ENCODE measurements at regions not wholly inside any gene's neighbourhood (a gene's known extent, or its start where the extent isn't known, plus 50 kb on each side); places are given as distances from the start of the nearest gene placed in this dataset.

DNA sequence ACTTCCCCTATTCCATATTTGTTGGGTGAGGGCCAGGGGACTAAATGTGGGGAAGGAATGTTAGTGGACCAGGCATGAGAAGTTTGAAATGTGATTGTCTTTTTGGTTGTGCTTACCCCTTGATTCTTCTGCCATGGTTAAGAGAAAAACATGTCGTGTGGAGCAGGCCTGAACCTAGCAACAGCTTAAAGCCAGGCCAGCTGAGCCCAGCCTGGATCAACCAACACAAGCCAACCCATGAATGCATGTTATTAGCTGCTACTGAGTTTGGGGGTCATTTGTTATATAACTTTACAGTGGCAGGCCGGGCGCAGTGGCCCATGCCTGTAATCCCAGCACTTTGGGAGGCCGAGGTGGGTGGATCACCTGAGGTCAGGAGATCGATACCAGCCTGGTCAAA is 52.4 kb upstream of the TRIO start:
- DNase-seq (ENCODE audit: low read depth in 2 of 2): no peak

DNA sequence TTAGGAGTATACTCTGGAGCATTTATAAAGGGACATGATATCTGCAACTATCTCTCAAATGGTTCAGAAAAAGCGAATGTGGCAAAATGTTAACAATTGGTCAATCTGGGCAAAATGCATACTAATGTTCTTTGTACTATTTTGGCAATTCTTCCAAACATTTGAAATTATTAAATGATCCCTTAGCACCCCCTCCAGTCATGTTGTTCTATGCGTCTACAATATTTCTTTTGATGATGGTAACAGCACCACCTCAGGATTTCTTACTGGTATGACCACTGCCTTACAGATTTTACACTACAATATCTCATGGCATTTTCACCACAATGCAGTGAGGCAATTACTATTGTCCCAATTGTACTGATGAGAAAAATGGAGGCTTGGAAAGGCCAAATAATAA is 52.9 kb upstream of the TRIO start:
- DNase-seq (ENCODE audit: low read depth in 2 of 2): no peak

- DNase-seq (ENCODE audit: low read depth in 2 of 2): no peak
Measured at GRCh38 chr5:14089198-14089597, 53.9 kb upstream of the TRIO start.

DNA sequence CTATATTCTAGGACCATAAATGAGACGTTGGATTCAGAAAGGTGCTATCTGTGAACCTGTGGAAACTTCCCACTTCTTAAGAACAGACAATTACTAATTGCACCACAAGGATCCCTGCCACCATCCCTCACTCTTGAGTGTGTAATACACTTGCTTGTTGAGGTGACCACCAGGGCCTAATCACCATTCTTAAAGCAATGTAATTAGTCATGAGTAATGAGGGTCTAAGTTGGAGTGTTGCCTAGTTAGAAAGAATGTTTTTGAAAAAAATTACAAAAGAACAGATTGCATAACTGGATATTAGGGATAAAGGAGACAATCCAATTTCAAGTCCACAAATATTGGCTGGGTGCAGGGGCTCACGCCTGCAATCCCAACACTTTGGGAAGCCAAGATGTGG is 56.9 kb upstream of the TRIO start:
- no peak for DNase-seq (ENCODE audit: low read depth in 2 of 2)

GRCh38 chr5:14082973-14083372 is 60.2 kb upstream of the TRIO start:
- DNase-seq (ENCODE audit: low read depth in 2 of 2): no peak

GRCh38 chr5:14082523-14082922 is 60.6 kb upstream of the TRIO start:
- no peak for DNase-seq (ENCODE audit: low read depth in 2 of 2)

- DNase-seq (ENCODE audit: low read depth in 2 of 2): no peak
Measured at GRCh38 chr5:14081791-14082190, 61.4 kb upstream of the TRIO start.

DNA sequence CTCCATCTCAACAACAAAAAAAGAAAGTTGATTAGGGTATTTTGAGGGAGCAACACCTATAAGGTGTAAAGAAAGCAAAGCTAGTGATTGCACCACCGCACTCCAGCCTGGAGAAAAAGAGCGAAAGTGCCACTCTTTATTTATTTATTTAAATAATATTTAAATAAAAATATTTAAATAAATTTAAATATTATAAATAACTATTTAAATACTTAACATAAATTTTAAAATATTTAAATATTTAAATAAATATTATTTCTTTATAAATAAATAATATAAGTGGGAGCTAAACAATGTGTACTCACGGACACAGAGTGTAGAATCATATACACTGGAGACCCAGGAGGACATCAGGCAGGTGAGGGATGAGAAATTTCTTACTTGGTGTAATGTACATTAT is 64.4 kb upstream of the TRIO start:
- no peak for DNase-seq (ENCODE audit: low read depth in 2 of 2)

DNA sequence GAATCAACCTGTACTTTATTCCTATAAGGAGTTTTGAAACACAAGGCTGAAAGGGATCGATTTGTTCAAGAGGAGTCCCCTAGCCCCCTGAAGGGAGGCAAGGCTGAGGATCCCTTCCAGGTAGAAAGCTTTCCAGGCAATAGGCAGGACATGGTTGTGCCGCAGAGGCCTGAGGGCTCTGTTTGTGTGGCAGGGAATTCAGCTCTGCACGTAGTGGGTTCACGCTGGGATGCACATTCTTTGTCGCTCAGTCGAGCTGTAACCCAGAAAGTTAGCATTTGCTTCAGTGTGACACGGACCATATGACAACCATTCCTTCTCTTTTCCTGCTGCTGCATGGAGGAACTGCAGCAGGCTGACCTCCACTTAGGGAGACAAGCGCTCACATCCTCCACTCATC is 65.6 kb upstream of the TRIO start:
- DNase-seq (ENCODE audit: low read depth in 2 of 2): no peak

DNA sequence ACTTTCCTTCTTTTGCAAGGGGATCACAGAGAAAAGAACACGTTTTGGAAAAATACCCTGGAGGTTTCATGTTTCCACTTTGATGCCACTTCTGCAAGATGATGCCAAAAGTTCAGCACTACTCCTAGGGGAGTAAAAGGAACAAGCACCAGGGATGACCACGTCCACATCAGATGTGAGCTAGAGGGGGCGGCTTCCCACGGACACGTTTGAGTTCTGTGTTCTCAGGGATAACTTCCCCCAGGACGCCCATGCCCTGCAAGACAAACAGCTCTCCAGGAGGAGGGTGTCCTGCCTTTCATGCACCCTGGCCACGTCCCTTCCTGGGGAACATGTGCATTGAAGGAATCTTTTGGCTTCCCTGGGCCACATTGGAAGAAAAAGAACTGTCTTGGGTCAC is 66.6 kb upstream of the TRIO start:
- no peak for DNase-seq (ENCODE audit: low read depth in 2 of 2)

DNA sequence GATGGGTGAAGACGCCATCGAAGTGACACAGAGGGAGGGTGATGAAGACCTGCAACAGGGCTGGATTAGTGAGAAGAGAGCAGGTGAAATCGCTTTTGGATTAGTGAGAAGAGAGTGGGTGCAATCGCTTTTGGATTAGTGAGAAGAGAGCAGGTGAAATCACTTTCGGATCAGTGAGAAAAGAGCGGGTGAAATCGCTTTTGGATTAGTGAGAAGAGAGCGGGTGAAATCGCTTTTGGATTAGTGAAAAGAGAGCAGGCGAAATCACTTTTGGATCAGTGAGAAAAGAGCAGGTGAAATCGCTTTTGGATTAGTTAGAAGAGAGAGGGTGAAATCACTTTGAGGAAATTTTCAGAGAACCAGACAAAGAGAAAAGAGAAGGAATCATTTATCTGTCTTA is 67.2 kb upstream of the TRIO start:
- DNase-seq (ENCODE audit: low read depth in 2 of 2): no peak

DNA sequence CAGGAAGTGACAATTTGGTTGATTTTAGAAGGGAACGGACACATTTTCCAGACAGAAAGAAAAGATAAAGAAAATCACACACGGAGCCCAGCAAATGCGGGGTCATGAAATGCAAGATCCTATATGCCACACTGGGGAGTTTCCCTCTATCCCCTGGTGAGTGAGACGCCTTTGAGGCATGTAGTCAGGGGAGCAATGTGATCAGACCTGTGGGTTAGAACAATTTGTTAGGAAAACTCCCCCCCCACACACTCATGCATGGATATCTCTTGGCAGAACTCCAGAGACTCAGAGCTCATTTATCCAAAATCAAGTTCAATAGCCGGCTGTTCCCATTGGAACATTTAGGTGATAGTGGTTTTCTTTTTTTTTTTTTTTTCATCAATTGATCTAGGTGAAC is 71.7 kb upstream of the TRIO start:
- DNase-seq (ENCODE audit: low read depth in 2 of 2): no peak

DNA sequence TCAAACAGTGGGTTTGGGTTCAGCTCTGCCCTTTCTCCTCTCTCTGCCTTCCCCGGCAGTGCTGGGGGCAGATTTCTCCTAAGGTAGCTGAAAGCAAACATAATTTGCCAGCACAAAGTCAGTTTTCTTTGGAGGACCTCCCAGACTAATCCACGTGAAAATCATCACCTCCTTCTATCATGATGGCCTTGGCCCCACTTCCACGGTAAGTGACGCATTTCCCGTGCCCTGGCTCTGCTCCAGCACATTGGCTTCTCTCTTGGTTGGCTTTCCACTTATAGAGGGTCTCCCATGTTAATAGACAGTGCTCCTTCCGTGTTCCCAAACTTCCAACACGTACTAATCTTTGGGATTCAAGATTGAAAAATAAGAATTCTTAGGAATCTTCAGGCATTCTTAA is 74.1 kb upstream of the TRIO start:
- no peak for DNase-seq (ENCODE audit: low read depth in 2 of 2)

DNA sequence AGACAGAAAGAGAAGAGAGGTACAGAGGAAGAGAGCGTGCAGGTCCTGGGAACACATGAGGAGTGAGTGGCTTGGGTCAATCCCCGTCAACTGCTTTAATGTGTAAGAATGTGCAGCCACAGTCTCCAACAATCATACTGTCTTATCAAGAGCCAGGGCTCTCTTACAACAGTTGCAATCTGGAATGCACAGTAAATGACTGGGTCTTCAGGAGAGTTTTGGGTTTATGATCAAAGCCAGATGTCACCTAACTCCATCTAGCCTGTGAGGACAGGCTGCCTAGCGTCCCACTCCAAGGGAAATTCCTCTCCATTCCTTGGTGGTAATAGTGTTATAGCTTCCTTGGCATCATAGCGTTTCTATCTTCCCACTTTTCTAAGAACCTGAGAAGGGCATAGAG is 75.0 kb upstream of the TRIO start:
- no peak for DNase-seq (ENCODE audit: low read depth in 2 of 2)

DNA sequence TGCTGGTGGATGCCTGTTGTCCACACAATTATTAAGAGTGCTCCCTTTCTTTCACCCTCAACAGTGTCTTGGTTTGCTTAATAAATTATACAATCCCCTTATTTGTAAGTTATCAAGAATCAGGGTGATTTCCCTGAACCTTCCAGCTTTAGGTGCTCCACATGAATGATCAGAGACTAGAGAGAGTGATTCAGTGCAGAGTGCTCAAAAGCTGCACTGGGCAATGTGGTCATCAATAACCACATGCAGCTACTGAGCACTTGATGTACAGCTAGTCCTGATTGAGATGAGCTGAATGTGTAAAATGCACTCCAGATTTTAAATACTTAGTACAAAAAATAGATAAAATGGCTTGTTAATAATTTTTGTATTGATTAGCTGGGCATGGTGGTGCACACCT is 76.8 kb upstream of the TRIO start:
- no peak for DNase-seq (ENCODE audit: low read depth in 2 of 2)

GRCh38 chr5:14064841-14065240 is 78.3 kb upstream of the TRIO start:
- DNase-seq (ENCODE audit: low read depth in 2 of 2): no peak

- DNase-seq (ENCODE audit: low read depth in 2 of 2): no peak
Measured at GRCh38 chr5:14063691-14064090, 79.5 kb upstream of the TRIO start.

DNA sequence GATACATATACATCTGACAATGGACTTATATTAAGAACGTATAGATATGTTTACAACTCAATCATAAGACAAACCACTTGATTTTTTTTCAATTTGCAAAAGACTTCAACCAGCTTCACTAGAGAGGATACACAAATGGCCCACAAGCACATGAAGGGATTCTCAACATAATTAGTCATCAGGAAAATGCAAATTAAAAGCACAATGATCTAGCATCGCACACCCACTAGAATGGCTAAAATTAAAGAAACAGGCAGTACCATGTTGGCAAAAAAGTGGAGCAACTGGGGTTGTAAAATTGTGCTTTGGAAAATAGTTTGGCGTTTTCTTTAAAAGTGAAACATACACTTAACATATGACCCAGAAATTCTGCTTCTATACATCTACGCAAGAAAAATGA is 80.0 kb upstream of the TRIO start:
- DNase-seq (ENCODE audit: low read depth in 2 of 2): no peak

DNA sequence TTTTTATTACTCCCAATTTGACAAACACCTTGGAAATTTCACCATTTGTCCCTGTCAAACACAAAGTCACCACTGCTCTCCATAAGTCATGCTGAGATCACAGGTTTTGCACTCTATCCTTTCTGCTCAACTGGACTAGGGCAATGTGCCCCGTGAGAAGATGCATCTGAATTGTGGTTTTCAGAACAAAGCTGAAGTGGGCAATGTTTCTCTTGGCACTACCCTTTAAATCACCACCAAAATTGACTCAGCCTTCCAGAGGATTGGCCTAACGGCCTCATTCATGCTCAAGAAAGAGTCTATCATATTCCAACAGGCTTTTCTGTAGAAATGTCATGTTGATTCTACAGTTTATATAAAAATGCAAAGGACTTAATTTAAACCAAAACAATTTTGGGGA is 81.0 kb upstream of the TRIO start:
- no peak for DNase-seq (ENCODE audit: low read depth in 2 of 2)

DNA sequence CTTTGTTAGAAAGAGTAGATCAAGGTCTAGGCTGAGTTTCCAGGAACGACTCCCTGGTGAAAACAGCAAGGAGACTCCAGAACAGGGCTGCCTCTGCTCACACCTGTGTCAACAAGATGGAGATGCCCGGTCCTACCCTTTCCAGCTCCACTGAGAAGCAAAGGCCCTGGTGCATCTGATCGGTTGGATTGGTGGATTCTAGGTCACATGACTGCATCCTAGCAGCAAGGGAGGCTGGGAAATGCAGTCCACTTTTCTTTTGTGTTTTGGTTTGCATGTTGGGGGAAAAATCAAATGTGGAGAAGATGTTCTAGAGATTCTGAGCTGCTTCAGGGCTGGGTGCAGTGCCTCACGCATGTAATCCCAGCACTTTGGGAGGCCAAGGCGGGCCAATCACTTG is 82.0 kb upstream of the TRIO start:
- DNase-seq (ENCODE audit: low read depth in 2 of 2): no peak

DNA sequence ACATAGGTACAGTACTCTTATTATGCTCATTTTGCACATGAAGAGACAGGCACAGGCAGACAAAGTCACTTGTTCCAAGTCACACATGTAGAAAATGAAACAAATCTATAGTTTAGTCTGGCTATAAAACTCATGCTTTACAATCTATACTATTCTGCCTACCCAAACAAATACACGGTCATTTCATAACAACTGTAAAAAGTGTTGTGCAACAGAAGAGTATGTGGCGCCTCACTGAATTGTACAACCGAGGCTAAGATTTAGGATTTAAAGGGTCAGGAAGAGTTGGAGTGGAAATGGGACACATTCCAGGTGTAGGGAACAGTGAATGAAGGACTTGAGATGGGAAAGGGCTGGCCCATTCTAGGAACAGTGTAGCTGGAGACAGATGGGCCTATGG is 82.9 kb upstream of the TRIO start:
- no peak for DNase-seq (ENCODE audit: low read depth in 2 of 2)

- no peak for DNase-seq (ENCODE audit: low read depth in 2 of 2)
Measured at GRCh38 chr5:14059810-14060209, 83.3 kb upstream of the TRIO start.

DNA sequence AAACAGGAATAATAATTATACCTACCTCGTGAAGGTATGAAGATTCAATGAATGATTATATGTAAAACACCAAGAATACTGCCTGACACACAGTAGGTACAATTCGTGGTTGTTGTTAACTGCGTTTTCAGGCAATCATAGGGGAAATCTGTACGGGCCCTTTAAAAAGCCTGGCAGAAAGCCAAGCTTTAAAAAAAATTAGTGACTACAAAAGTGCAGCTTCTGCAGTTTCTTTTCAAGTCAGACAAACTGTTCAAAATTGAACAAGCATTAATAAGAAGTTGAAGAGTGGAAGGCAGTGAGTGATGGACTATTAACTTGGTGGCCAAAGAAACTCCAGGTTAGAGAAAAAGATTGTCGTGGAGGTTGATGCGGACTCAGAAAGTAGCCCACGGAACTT is 85.9 kb upstream of the TRIO start:
- no peak for DNase-seq (ENCODE audit: low read depth in 2 of 2)

DNA sequence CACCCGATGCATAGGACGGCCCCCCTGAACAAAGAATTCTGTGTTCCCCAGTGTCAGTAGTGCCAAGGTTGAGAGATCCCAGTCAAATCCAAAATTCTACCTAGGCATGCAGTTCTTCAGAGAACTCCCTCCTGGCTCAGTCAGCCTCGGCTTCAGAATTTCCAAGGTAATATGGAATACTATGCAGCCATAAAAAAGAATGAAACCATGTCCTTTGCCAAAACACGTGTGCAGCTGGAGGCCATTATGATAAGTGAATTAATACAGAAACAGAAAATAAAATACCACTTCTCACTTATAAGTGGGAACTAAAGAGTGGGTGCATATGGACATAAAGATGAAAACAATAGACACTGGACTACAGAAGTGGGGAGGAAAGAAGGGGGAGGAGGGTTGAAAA is 87.1 kb upstream of the TRIO start:
- no peak for DNase-seq (ENCODE audit: low read depth in 2 of 2)

Data from stimulated activated CD8-positive, alpha-beta memory T cell treated with anti-CD3 and anti-CD28 coated beads, Interleukin-2, amount 100 ng/mL, for 48 hours (primary cell).